Activated naive CD4-positive, alpha-beta T cell treated with anti-CD3 and anti-CD28 coated beads, Interleukin-2, amount 50 U/mL, for 24 hours (primary cell): ENCODE measurements at regions not wholly inside any gene's neighbourhood (a gene's known extent, or its start where the extent isn't known, plus 50 kb on each side); places are given as distances from the start of the nearest gene placed in this dataset.
A peak's percentile ranks its signal among the peaks of the same experiment; 100 is the strongest.

ENCODE experiments used
- H3K27ac Mint-ChIP-seq: one replicate; pipeline ENCODE4 v1.8.0; 2021; ENCODE audit warnings: mild to moderate bottlenecking, mixed read lengths
- H3K27me3 Mint-ChIP-seq: one replicate; pipeline ENCODE4 v1.8.0; 2021; ENCODE audit warnings: mixed read lengths
- H3K36me3 Mint-ChIP-seq: one replicate; pipeline ENCODE4 v1.8.0; 2021; ENCODE audit warnings: mixed read lengths
- H3K4me1 Mint-ChIP-seq: one replicate; pipeline ENCODE4 v1.8.0; 2021; ENCODE audit warnings: mixed read lengths
- H3K4me3 Mint-ChIP-seq: one replicate; pipeline ENCODE4 v1.8.0; 2021; ENCODE audit warnings: mild to moderate bottlenecking, mixed read lengths
- H3K9me3 Mint-ChIP-seq: one replicate; pipeline ENCODE4 v1.8.0; 2021; ENCODE audit warnings: mixed read lengths

GRCh38 chr2:11962707-11963328, 216.4 kb downstream of the LPIN1 start:
- Mint-ChIP-seq H3K9me3 (no peaks in the 10 kb centered on the region), H3K36me3 (no peaks in the 10 kb centered on the region), H3K4me3 (no peak overlapping the region), H3K27me3 (no peaks in the 10 kb centered on the region), H3K4me1 (peaks cover 11% of the 10 kb centered on the region), H3K27ac (peak overlapping the region; percentile 20)

- Mint-ChIP-seq H3K27ac (no peak overlapping the region), H3K9me3 (no peaks in the 10 kb centered on the region), H3K27me3 (no peaks in the 10 kb centered on the region), H3K4me1 (peaks cover 11% of the 10 kb centered on the region), H3K36me3 (no peaks in the 10 kb centered on the region), H3K4me3 (no peak overlapping the region)
These were observed 217.5 kb downstream of the LPIN1 start for GRCh38 chr2:11963966-11964365.

- no peak overlapping the region for H3K27ac Mint-ChIP-seq
- peaks cover 3% of the 10 kb centered on the region for H3K4me1 Mint-ChIP-seq
- H3K9me3 Mint-ChIP-seq = peaks cover 13% of the 10 kb centered on the region
- no peaks in the 10 kb centered on the region for H3K27me3 Mint-ChIP-seq
- H3K36me3 Mint-ChIP-seq = peaks cover 6% of the 10 kb centered on the region
- no peak overlapping the region for H3K4me3 Mint-ChIP-seq
These were observed 221.6 kb downstream of the LPIN1 start for GRCh38 chr2:11967946-11968465.

GRCh38 chr2:11968521-11968920, 222.1 kb downstream of the LPIN1 start:
- Mint-ChIP-seq H3K27me3 (no peaks in the 10 kb centered on the region), H3K27ac (no peak overlapping the region), H3K4me3 (no peak overlapping the region), H3K36me3 (peaks cover 6% of the 10 kb centered on the region), H3K9me3 (peaks cover 16% of the 10 kb centered on the region), H3K4me1 (peaks cover 3% of the 10 kb centered on the region)

GRCh38 chr2:11969774-11970173, 223.3 kb downstream of the LPIN1 start:
- peaks cover 2% of the 10 kb centered on the region for H3K4me1 Mint-ChIP-seq
- no peak overlapping the region for H3K27ac Mint-ChIP-seq
- no peak overlapping the region for H3K4me3 Mint-ChIP-seq
- H3K9me3 Mint-ChIP-seq = peaks cover 25% of the 10 kb centered on the region
- no peaks in the 10 kb centered on the region for H3K27me3 Mint-ChIP-seq
- peaks cover 11% of the 10 kb centered on the region for H3K36me3 Mint-ChIP-seq

GRCh38 chr2:11974573-11974972, 228.1 kb downstream of the LPIN1 start:
- H3K4me3 Mint-ChIP-seq = no peak overlapping the region
- H3K9me3 Mint-ChIP-seq = peaks cover 38% of the 10 kb centered on the region
- peaks cover 13% of the 10 kb centered on the region for H3K36me3 Mint-ChIP-seq
- H3K27me3 Mint-ChIP-seq = no peaks in the 10 kb centered on the region
- no peaks in the 10 kb centered on the region for H3K4me1 Mint-ChIP-seq
- H3K27ac Mint-ChIP-seq = no peak overlapping the region

- no peak overlapping the region for H3K4me3 Mint-ChIP-seq
- H3K27ac Mint-ChIP-seq = no peak overlapping the region
- H3K9me3 Mint-ChIP-seq = peaks cover 38% of the 10 kb centered on the region
- H3K4me1 Mint-ChIP-seq = no peaks in the 10 kb centered on the region
- H3K27me3 Mint-ChIP-seq = no peaks in the 10 kb centered on the region
- peaks cover 13% of the 10 kb centered on the region for H3K36me3 Mint-ChIP-seq
These were observed 228.9 kb downstream of the LPIN1 start for GRCh38 chr2:11975373-11975772.

GRCh38 chr2:11976073-11976472, 229.6 kb downstream of the LPIN1 start:
- Mint-ChIP-seq H3K36me3 (peaks cover 13% of the 10 kb centered on the region), H3K4me1 (no peaks in the 10 kb centered on the region), H3K9me3 (peaks cover 38% of the 10 kb centered on the region), H3K4me3 (no peak overlapping the region), H3K27ac (peak overlapping the region; percentile 6), H3K27me3 (no peaks in the 10 kb centered on the region)

- H3K4me1 Mint-ChIP-seq = no peaks in the 10 kb centered on the region
- H3K27me3 Mint-ChIP-seq = no peaks in the 10 kb centered on the region
- H3K36me3 Mint-ChIP-seq = peaks cover 7% of the 10 kb centered on the region
- H3K27ac Mint-ChIP-seq = no peak overlapping the region
- H3K9me3 Mint-ChIP-seq = peaks cover 26% of the 10 kb centered on the region
- no peak overlapping the region for H3K4me3 Mint-ChIP-seq
These were observed 231.5 kb downstream of the LPIN1 start for GRCh38 chr2:11977766-11978524.

GRCh38 chr2:11980809-11981208, 234.4 kb downstream of the LPIN1 start:
- peaks cover 6% of the 10 kb centered on the region for H3K9me3 Mint-ChIP-seq
- no peaks in the 10 kb centered on the region for H3K4me1 Mint-ChIP-seq
- peaks cover 2% of the 10 kb centered on the region for H3K36me3 Mint-ChIP-seq
- H3K27me3 Mint-ChIP-seq = no peaks in the 10 kb centered on the region
- no peak overlapping the region for H3K4me3 Mint-ChIP-seq
- H3K27ac Mint-ChIP-seq = no peak overlapping the region

- Mint-ChIP-seq H3K4me1 (no peaks in the 10 kb centered on the region), H3K27ac (no peak overlapping the region), H3K4me3 (no peak overlapping the region), H3K9me3 (no peaks in the 10 kb centered on the region), H3K36me3 (no peaks in the 10 kb centered on the region), H3K27me3 (no peaks in the 10 kb centered on the region)
These were observed 237.0 kb downstream of the LPIN1 start for GRCh38 chr2:11983401-11983800.

- Mint-ChIP-seq H3K36me3 (no peaks in the 10 kb centered on the region), H3K27me3 (no peaks in the 10 kb centered on the region), H3K9me3 (no peaks in the 10 kb centered on the region), H3K4me3 (no peak overlapping the region), H3K4me1 (no peaks in the 10 kb centered on the region), H3K27ac (no peak overlapping the region)
These were observed 237.4 kb downstream of the LPIN1 start for GRCh38 chr2:11983870-11984269.

GRCh38 chr2:11984316-11985158, 238.1 kb downstream of the LPIN1 start:
- no peak overlapping the region for H3K4me3 Mint-ChIP-seq
- H3K27ac Mint-ChIP-seq = no peak overlapping the region

GRCh38 chr2:11985817-11986566, 239.6 kb downstream of the LPIN1 start:
- no peak overlapping the region for H3K4me3 Mint-ChIP-seq
- H3K9me3 Mint-ChIP-seq = no peaks in the 10 kb centered on the region
- H3K4me1 Mint-ChIP-seq = no peaks in the 10 kb centered on the region
- no peak overlapping the region for H3K27ac Mint-ChIP-seq
- H3K27me3 Mint-ChIP-seq = no peaks in the 10 kb centered on the region
- H3K36me3 Mint-ChIP-seq = no peaks in the 10 kb centered on the region

More at GRCh38 chr2:11984316-11985158, 238.1 kb downstream of the LPIN1 start:
- Mint-ChIP-seq H3K27me3 (no peaks in the 10 kb centered on the region), H3K36me3 (no peaks in the 10 kb centered on the region), H3K9me3 (no peaks in the 10 kb centered on the region), H3K4me1 (no peaks in the 10 kb centered on the region)

GRCh38 chr2:11987151-11987550, 240.7 kb downstream of the LPIN1 start:
- no peak overlapping the region for H3K27ac Mint-ChIP-seq
- no peaks in the 10 kb centered on the region for H3K36me3 Mint-ChIP-seq
- H3K4me1 Mint-ChIP-seq = no peaks in the 10 kb centered on the region
- no peaks in the 10 kb centered on the region for H3K27me3 Mint-ChIP-seq
- no peak overlapping the region for H3K4me3 Mint-ChIP-seq
- no peaks in the 10 kb centered on the region for H3K9me3 Mint-ChIP-seq
